ENCODE measurements at regions not wholly inside any gene's neighbourhood (a gene's known extent, or its start where the extent isn't known, plus 50 kb on each side); places are given as distances from the start of the nearest gene placed in this dataset. TPM values are rescaled to one million over a fixed set of nuclear protein-coding genes. Genes with fewer than 3 reads are reported as not detected.

Small RNA genes lying in the stretch of these regions (small RNA-seq; reads per million reads assigned to genes)
- gene AC007179.3: not detected
- gene MIR4432: not detected
- gene RNA5SP94: not detected
- not detected for gene RNU1-32P
- gene RNU6-508P: not detected
